IPS-NIHi7 (cell line): ENCODE measurements at regions not wholly inside any gene's neighbourhood (a gene's known extent, or its start where the extent isn't known, plus 50 kb on each side); places are given as distances from the start of the nearest gene placed in this dataset.

Source experiments
- DNase-seq: peaks from one replicate; pipeline ENCODE4 v3.0.0; 2012; ENCODE audit warnings: mixed read lengths; ENCODE audit errors: extremely low spot score

DNA sequence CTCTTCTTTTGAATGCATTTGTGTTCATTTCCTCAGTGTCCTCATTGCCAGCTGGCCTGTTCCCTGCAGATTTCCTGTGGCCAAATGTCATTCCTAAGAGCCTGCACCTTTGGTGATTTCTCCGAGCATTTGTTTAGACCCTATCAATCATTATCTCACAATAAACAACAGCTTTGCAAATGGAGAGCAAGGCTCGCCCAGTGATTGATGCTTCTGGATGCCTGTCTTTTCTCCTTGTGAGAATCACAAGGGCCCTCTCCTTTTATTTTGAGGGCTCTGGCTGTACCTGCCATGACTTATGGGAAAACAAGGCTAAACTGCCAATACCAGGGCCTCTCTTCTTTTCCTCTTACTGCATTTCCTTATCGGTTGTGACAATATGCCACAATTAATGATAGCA, 1454.4 kb upstream of the CELF4 start:
- no peak for DNase-seq

DNA sequence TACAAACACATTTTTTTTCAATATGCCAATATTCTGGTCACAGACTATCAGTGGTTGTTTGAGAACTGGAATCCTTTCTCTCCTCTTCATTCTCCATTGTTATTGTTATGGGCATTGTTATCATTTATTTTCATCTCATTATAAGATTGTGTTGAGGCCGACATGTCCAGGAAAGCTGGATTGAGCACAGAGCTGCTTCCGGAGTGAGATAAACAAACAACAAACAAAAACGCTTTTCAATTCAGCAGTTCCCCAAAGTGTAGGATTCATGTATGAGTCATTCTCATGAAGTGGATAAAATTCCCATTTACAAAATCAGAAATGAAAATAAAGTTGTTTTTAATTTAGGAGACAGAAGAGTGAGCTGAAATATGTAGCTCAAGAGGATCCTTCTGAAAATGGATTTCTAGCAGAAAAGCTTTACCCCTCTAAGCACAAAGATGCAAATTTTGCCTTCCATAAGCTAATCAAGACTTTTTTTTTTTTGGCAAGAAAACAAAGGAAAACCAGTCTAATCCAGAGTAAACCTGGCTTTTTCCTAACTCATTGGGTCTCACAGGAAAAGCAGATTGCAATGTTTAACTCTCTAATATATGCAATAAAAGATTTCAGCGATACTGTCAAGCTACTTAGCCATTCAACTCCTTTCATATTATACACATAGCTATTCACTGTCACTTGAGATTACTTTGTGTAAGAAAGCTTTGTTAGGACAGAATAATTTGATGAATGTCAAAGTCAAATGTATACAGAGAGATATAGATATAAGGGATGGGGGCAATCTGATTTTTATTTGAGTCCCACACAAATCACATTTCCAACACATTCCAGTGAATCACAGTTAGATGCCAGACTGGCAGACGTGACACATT, 1441.7 kb upstream of the CELF4 start:
- no peak for DNase-seq

GRCh38 chr18:38996056-38996455, 1430.5 kb upstream of the CELF4 start:
- no peak for DNase-seq

DNA sequence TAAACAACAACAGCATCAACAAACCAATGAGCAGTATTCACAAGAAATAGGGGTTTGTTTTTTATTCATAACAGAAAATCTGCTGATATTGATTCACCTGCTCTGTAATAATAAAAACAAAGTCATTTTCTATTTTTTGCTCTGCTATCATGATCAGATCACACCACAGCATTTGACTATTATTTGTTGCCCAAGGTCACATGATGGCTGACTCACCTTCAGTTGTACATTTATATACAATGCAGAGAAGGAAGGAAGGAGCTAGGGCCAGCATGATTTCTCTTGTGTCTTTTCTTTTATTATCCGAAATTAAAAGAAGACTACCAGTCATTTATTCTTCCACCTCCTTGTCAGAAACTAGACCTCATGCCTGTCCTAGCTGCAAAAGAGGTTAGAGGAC, 1427.7 kb upstream of the CELF4 start:
- no peak for DNase-seq

DNA sequence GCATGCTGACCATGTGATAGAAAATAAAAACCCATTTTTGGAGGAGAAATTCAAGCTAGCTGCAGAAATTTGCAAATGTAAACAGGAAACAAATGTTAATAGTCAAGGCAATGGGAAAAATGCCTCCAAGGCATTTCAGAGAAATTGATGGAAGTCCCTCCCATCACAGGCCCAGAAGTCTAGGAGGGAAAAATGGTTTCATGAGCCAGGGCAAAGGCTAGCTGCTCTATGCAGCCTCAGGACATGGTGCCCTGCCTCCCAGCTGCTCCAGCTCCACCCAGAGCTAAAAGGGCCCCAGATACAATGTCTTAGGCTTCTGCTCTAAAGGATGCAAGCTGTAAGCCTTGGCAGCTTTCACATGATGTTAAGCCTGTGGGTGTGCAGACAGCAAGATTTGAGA, 1419.4 kb upstream of the CELF4 start:
- no peak for DNase-seq

- no peak for DNase-seq
These were observed 1416.5 kb upstream of the CELF4 start for GRCh38 chr18:38982072-38982471.

GRCh38 chr18:38981389-38981788, 1415.8 kb upstream of the CELF4 start:
- no peak for DNase-seq

DNA sequence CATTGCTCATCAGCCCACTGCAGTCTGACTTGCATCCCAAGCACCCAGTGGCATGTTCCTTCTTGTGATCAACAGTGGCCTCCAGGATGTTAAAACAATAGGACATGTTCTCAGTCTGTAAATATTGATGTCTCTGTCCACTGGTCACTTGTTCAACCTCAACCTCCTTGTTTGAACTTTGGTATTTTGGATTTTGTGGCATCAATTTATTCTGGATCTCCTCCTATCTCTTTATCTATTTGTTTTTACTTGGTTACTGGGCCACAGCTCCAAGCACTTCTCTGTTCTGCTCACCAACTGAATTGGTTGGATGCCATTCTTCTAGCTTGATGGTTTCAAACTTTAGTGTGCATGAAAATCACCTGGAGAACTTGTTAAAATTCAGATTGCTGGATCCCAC, 1414.8 kb upstream of the CELF4 start:
- no peak for DNase-seq

- no peak for DNase-seq
These were observed 1407.0 kb upstream of the CELF4 start for GRCh38 chr18:38972571-38972970.

DNA sequence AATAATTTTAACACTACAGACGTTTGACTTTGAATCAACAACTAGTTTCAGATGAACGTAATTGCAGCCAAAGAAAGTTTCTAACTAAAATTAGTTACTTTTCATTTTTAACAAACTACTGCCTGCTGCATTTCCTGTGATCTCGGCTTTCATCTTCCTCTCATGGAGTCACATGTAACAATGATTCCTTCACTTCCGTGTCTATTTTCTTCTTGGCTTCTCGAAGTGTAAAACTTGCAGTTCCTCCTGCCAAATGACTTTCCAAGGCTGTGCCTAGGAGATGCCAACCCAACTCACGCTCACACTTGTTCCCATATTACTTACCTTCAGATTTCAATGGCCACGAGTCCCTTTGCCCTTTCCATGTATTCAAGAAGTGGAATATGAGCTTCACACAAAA, 1406.3 kb upstream of the CELF4 start:
- DNase-seq: no peak

DNA sequence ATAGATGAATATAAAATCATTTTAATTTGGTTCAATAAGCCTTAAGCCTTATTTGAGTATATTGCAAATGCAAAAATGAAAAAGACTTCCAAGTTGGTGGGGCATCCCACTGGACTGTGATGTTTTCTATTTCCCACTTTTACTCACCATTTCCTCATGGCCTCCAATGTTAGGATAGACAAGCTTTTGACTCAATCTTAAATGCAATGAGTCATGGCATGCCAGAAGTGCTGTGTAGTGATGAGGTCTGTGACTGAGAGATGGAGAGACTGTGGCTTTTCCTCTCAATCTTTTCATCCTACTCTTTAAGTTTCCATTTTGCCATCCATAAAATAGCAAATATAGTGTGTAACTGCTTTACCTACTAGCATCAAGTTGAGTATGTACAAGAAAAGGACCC, 1401.2 kb upstream of the CELF4 start:
- DNase-seq: no peak

DNA sequence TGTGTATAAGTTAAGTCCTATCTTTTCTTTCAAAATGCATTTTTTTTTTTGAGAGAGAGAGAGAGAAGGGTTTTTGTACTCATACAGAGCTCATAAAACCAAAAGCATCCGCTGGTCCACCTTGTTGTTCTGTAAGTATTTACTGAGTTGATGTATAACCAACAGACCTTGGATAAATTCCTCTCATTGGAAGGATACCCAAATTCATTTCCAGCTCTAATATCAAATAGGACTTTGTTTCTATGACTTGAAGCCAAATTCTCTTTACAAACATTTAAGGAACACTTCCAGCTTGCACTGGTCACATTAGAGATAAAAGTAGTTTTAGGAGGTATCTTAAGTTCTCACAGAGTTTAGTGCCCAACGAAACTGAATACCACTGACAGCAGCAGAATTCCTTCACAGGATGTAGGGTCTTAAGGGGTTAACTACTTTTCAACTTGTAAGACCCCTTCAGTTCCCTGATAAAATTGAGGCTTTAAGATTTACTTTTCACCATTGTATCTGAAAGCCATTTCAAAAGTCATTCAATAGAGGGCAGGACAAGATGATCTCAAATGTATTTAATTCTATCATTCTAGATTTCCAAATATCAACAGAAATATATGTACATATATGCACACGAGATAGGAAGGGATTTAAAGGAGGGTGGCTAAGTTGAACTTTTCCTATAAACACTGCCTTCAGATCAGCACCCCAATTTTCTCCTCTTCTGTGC, 1398.5 kb upstream of the CELF4 start:
- no peak for DNase-seq

- DNase-seq: no peak
These were observed 1396.3 kb upstream of the CELF4 start for GRCh38 chr18:38961880-38962279.

GRCh38 chr18:38957736-38958135, 1392.1 kb upstream of the CELF4 start:
- no peak for DNase-seq

GRCh38 chr18:38956068-38956467, 1390.5 kb upstream of the CELF4 start:
- DNase-seq: no peak

GRCh38 chr18:38951633-38952032, 1386.0 kb upstream of the CELF4 start:
- DNase-seq: no peak

DNA sequence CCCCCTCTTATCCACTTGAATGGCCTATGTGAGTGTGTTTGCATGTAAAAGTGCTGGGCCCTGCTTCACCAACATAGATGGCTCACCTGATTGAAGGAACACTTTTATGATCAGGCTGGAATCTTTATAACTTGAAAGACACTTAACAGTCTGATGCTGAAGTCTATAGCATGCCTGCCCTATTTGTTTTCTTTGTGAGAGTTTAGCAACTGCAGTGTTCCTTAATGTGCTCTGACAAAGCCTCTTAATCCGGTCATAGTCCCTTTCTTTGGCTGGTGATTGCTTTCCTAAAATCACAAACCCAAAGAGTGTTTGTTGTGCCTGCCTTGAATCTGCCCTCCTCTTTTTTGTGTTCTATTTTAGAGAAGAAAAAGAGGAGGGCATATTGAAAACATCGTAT, 1382.8 kb upstream of the CELF4 start:
- DNase-seq: no peak

- DNase-seq: no peak
These were observed 1378.9 kb upstream of the CELF4 start for GRCh38 chr18:38944446-38945024.

DNA sequence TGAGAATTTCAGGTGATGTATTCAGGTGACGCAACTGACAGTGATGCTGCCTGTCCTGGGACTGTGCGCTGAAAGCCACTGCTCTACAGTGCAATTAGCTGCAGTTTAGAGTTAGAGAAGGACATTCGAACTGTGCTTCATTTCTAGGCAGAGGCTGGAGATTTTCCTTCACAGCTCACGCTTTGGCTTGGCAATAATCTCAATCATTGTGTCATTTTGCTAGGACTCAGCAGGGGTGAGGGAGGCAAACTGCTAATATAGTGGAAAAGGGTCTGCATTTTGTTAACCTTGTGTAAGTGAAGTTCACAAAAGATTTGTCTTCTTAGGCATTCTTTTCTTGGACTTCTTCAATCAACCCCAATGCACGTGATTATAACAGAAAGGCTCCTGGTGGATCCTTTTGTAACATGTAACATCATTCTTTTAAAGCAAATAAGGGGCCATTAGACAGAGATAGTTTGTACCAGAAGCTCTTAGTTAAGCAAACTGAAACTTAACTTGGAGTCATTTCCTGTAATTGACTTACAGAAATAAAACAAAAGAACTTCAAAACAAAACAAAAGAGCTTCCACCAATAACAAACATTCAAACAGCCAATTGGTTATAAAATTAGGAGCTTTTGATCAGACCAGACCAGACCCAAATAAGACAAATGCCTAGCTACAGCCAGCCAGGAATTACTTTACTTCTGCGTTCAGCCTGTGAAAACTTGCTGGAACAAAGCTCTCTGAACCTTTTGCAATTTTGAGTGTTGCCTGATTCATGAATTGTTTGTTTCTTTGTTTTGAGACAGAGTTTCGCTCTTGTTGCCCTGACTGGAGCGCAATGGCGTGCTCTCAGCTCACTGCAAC, 1376.3 kb upstream of the CELF4 start:
- DNase-seq: no peak

GRCh38 chr18:38940863-38941531, 1375.4 kb upstream of the CELF4 start:
- no peak for DNase-seq

- no peak for DNase-seq
These were observed 1374.9 kb upstream of the CELF4 start for GRCh38 chr18:38940475-38940862.
